ENCODE measurements at regions not wholly inside any gene's neighbourhood (a gene's known extent, or its start where the extent isn't known, plus 50 kb on each side); places are given as distances from the start of the nearest gene placed in this dataset.

DNA sequence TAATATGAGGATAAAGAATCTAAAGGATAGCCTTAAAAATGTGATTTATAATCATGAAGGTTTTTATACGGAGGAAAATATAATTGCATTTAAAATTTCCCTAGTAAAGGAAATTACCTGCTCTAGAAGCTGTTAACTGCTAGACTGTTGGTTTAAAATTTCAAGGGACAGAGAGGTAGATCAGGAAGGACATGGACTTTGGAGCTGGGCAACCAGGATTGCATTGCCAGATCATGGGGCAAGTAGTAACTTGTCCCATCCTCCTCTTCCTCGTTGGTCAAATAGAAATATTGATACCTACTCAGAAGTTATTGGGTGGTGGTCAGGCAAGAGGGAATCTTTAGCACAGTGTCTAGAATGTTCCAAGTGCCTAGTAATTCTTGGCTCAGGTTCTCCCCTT lies 525.1 kb downstream of the MFSD1 start:
- TF ChIP-seq BACH2 (CRISPR knock-in tag; IDR thresholded peaks at IDR 0.05; ENCODE audit: borderline replicate concordance), result no peak
- no peak for TF ChIP-seq SNAI2 (CRISPR knock-in tag; IDR thresholded peaks at IDR 0.05)
- no peak for TF ChIP-seq ARNTL (CRISPR knock-in tag; IDR thresholded peaks at IDR 0.05; ENCODE audit: borderline replicate concordance, low read depth)
- TF ChIP-seq, protein P1, sequence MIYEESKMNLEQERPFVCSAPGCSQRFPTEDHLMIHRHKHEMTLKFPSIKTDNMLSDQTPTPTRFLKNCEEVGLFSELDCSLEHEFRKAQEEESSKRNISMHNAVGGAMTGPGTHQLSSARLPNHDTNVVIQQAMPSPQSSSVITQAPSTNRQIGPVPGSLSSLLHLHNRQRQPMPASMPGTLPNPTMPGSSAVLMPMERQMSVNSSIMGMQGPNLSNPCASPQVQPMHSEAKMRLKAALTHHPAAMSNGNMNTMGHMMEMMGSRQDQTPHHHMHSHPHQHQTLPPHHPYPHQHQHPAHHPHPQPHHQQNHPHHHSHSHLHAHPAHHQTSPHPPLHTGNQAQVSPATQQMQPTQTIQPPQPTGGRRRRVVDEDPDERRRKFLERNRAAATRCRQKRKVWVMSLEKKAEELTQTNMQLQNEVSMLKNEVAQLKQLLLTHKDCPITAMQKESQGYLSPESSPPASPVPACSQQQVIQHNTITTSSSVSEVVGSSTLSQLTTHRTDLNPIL (CRISPR knock-in tag; IDR thresholded peaks at IDR 0.05; ENCODE audit: low read depth), result no peak
- TF ChIP-seq, protein P2, sequence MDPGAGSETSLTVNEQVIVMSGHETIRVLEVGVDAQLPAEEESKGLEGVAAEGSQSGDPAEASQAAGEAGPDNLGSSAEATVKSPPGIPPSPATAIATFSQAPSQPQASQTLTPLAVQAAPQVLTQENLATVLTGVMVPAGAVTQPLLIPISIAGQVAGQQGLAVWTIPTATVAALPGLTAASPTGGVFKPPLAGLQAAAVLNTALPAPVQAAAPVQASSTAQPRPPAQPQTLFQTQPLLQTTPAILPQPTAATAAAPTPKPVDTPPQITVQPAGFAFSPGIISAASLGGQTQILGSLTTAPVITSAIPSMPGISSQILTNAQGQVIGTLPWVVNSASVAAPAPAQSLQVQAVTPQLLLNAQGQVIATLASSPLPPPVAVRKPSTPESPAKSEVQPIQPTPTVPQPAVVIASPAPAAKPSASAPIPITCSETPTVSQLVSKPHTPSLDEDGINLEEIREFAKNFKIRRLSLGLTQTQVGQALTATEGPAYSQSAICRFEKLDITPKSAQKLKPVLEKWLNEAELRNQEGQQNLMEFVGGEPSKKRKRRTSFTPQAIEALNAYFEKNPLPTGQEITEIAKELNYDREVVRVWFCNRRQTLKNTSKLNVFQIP (CRISPR knock-in tag; IDR thresholded peaks at IDR 0.05; ENCODE audit: borderline replicate concordance, low read depth), result no peak
- no peak for TF ChIP-seq ZFP3 (CRISPR knock-in tag; IDR thresholded peaks at IDR 0.05)
- TF ChIP-seq ZNF70 (CRISPR knock-in tag; IDR thresholded peaks at IDR 0.05), result no peak
- no peak for TF ChIP-seq OSR1 (CRISPR knock-in tag; IDR thresholded peaks at IDR 0.05)
- no peak for TF ChIP-seq TOX (CRISPR knock-in tag; IDR thresholded peaks at IDR 0.05; ENCODE audit: borderline replicate concordance)
- TF ChIP-seq ZNF565 (CRISPR knock-in tag; conservative IDR thresholded peaks at IDR 0.05; ENCODE audit: low read depth), result no peak
- TF ChIP-seq CSDC2 (CRISPR knock-in tag; IDR thresholded peaks at IDR 0.05), result no peak
- no peak for TF ChIP-seq GLIS3 (CRISPR knock-in tag; IDR thresholded peaks at IDR 0.05)
- TF ChIP-seq, protein P3, sequence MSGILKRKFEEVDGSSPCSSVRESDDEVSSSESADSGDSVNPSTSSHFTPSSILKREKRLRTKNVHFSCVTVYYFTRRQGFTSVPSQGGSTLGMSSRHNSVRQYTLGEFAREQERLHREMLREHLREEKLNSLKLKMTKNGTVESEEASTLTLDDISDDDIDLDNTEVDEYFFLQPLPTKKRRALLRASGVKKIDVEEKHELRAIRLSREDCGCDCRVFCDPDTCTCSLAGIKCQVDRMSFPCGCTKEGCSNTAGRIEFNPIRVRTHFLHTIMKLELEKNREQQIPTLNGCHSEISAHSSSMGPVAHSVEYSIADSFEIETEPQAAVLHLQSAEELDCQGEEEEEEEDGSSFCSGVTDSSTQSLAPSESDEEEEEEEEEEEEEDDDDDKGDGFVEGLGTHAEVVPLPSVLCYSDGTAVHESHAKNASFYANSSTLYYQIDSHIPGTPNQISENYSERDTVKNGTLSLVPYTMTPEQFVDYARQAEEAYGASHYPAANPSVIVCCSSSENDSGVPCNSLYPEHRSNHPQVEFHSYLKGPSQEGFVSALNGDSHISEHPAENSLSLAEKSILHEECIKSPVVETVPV (CRISPR knock-in tag; IDR thresholded peaks at IDR 0.05), result no peak
- TF ChIP-seq, protein P4, sequence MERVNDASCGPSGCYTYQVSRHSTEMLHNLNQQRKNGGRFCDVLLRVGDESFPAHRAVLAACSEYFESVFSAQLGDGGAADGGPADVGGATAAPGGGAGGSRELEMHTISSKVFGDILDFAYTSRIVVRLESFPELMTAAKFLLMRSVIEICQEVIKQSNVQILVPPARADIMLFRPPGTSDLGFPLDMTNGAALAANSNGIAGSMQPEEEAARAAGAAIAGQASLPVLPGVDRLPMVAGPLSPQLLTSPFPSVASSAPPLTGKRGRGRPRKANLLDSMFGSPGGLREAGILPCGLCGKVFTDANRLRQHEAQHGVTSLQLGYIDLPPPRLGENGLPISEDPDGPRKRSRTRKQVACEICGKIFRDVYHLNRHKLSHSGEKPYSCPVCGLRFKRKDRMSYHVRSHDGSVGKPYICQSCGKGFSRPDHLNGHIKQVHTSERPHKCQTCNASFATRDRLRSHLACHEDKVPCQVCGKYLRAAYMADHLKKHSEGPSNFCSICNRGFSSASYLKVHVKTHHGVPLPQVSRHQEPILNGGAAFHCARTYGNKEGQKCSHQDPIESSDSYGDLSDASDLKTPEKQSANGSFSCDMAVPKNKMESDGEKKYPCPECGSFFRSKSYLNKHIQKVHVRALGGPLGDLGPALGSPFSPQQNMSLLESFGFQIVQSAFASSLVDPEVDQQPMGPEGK (CRISPR knock-in tag; IDR thresholded peaks at IDR 0.05; ENCODE audit: borderline replicate concordance), result no peak
- no peak for TF ChIP-seq ISL1 (CRISPR knock-in tag; IDR thresholded peaks at IDR 0.05)
- no peak for TF ChIP-seq ZNF8 (CRISPR knock-in tag; IDR thresholded peaks at IDR 0.05)
- TF ChIP-seq, protein P5, sequence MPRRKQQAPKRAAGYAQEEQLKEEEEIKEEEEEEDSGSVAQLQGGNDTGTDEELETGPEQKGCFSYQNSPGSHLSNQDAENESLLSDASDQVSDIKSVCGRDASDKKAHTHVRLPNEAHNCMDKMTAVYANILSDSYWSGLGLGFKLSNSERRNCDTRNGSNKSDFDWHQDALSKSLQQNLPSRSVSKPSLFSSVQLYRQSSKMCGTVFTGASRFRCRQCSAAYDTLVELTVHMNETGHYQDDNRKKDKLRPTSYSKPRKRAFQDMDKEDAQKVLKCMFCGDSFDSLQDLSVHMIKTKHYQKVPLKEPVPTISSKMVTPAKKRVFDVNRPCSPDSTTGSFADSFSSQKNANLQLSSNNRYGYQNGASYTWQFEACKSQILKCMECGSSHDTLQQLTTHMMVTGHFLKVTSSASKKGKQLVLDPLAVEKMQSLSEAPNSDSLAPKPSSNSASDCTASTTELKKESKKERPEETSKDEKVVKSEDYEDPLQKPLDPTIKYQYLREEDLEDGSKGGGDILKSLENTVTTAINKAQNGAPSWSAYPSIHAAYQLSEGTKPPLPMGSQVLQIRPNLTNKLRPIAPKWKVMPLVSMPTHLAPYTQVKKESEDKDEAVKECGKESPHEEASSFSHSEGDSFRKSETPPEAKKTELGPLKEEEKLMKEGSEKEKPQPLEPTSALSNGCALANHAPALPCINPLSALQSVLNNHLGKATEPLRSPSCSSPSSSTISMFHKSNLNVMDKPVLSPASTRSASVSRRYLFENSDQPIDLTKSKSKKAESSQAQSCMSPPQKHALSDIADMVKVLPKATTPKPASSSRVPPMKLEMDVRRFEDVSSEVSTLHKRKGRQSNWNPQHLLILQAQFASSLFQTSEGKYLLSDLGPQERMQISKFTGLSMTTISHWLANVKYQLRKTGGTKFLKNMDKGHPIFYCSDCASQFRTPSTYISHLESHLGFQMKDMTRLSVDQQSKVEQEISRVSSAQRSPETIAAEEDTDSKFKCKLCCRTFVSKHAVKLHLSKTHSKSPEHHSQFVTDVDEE (CRISPR knock-in tag; IDR thresholded peaks at IDR 0.05), result no peak
- TF ChIP-seq RARB (CRISPR knock-in tag; IDR thresholded peaks at IDR 0.05), result no peak
- no peak for TF ChIP-seq PPARA (CRISPR knock-in tag; IDR thresholded peaks at IDR 0.05; ENCODE audit: borderline replicate concordance)
- no peak for ATAC-seq

DNA sequence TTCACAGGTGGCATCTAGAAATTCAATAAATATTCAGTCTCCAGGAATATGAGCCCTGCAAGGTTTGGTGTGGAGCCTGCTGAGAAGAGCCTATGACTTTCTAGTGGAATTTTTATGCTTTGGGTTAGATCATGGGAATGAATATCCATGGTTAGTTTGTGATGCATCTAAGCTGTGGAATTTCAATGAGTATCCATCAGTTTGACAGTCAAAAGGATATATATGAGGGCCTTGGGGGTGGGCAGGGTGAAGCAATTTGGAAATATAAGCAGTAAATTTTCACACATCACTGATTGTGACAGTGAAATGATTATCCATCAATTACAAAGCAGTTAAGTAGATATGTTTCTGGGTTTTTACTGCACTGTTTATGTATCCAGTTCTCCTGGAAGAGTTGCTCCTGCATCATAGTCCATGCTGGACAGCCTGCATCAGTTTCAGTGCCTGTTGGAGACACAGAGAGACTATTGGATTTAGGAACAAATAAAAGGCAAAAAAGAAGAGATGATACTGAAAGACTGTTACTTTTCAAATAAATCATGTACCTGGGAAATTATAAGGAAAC lies 530.8 kb downstream of the MFSD1 start:
- TF ChIP-seq RARB (CRISPR knock-in tag; IDR thresholded peaks at IDR 0.05) (no peak), ARNTL (CRISPR knock-in tag; IDR thresholded peaks at IDR 0.05; ENCODE audit: borderline replicate concordance, low read depth) (no peak), OSR1 (CRISPR knock-in tag; IDR thresholded peaks at IDR 0.05) (no peak), TOX (CRISPR knock-in tag; IDR thresholded peaks at IDR 0.05; ENCODE audit: borderline replicate concordance) (no peak), TCF4 (CRISPR knock-in tag; IDR thresholded peaks at IDR 0.05; ENCODE audit: borderline replicate concordance) (no peak), ISL1 (CRISPR knock-in tag; IDR thresholded peaks at IDR 0.05) (no peak), ZFP3 (CRISPR knock-in tag; IDR thresholded peaks at IDR 0.05) (no peak), ZFP30 (CRISPR knock-in tag; IDR thresholded peaks at IDR 0.05) (no peak), PPARA (CRISPR knock-in tag; IDR thresholded peaks at IDR 0.05; ENCODE audit: borderline replicate concordance) (no peak), GLIS3 (CRISPR knock-in tag; IDR thresholded peaks at IDR 0.05) (no peak), ZNF8 (CRISPR knock-in tag; IDR thresholded peaks at IDR 0.05) (no peak), ZNF70 (CRISPR knock-in tag; IDR thresholded peaks at IDR 0.05) (no peak), ZNF565 (CRISPR knock-in tag; conservative IDR thresholded peaks at IDR 0.05; ENCODE audit: low read depth) (no peak)
- TF ChIP-seq, protein P1 (CRISPR knock-in tag; IDR thresholded peaks at IDR 0.05; ENCODE audit: low read depth), result no peak
- TF ChIP-seq, protein P3 (CRISPR knock-in tag; IDR thresholded peaks at IDR 0.05), result no peak
- TF ChIP-seq, protein P2 (CRISPR knock-in tag; IDR thresholded peaks at IDR 0.05; ENCODE audit: borderline replicate concordance, low read depth), result no peak
- TF ChIP-seq, protein P4 (CRISPR knock-in tag; IDR thresholded peaks at IDR 0.05; ENCODE audit: borderline replicate concordance), result no peak
- no peak for ATAC-seq

All from SK-N-SH treated with all-trans-retinoic acid at 6 μM for 48 hours (cell line).